K562 (cell line): ENCODE measurements at regions not wholly inside any gene's neighbourhood (a gene's known extent, or its start where the extent isn't known, plus 50 kb on each side); places are given as distances from the start of the nearest gene placed in this dataset.

Experiments
- ATAC-seq: fragments of 200-7000 bp; cut with Tn5 transposase; 3 replicates; pipeline ENCODE4 v1.9.1; 2020; ENCODE audit warnings: moderate library complexity
- BruUV-seq: library from RNA; stranded (reverse); fragments of 400-500 nt; replicated peaks from 2 replicates; lab custom pipeline; 2021; lab: Mats Ljungman, UMichigan
- CTCF ChIA-PET: fragments of 300-600 bp; formaldehyde crosslinking; extraction: SDS; loops from one replicate; lab custom pipeline; 2021; ENCODE audit warnings: low intra/inter-chr PET ratio; lab: Yijun Ruan, JAX
- POLR2A ChIA-PET: fragments of 300-600, 350-650 bp; sonication (Branson Sonifier 250); formaldehyde crosslinking; extraction: SDS; loops from one replicate; lab custom pipeline; 2021; ENCODE audit warnings: antibody characterized with exemption, inconsistent platforms; lab: Yijun Ruan, JAX
- DNase-seq, 4 experiments: peaks; one replicate each; pipeline versions ENCODE4 v3.0.0 to v3.0.0-alpha.2; 2011 to 2018; ENCODE audit warnings: low spot score in 3 of 4, mixed read lengths in 3 of 4; ENCODE audit errors: extremely low read depth in 1 of 4
- FAIRE-seq: peaks from 2 replicates; lab custom pipeline; 2011; peaks lifted over from hg19 to GRCh38; lab: Jason Lieb, UNC
- H2AFZ ChIP-seq: 2 replicates; pipeline ENCODE4 v1.6.0; 2011; ENCODE audit warnings: low read depth, low read length, control low read depth, inconsistent platforms
- H3K27ac ChIP-seq: fragments of 200-600 bp; 3 replicates; pipeline ENCODE4 v1.8.0; 2011; ENCODE audit warnings: low read depth, mild to moderate bottlenecking, control low read depth, inconsistent platforms, low read length, moderate library complexity, mixed read lengths; ENCODE audit errors: extremely low read depth
- H3K27me3 ChIP-seq, 2 experiments: fragments of 300-600 bp in 1 of 2; 2 replicates in 1 of 2; 3 replicates in 1 of 2; pipeline versions ENCODE4 v1.6.0 to v1.8.0; 2011; ENCODE audit warnings: inconsistent platforms in 2 of 2, low read length in 2 of 2, mild to moderate bottlenecking in 1 of 2, mixed read lengths in 1 of 2, moderate library complexity in 1 of 2; ENCODE audit not compliant: control insufficient read depth in 2 of 2, insufficient read depth in 2 of 2
- H3K36me3 ChIP-seq: fragments of 300-600 bp; 3 replicates; pipeline ENCODE4 v1.8.0; 2011; ENCODE audit warnings: mild to moderate bottlenecking, low read length, inconsistent platforms; ENCODE audit not compliant: control insufficient read depth, insufficient read depth
- H3K4me1 ChIP-seq, 2 experiments: fragments of 200-600 bp in 1 of 2; replicated peaks in 1 of 2; 2 replicates in 1 of 2; 3 replicates in 1 of 2; pipeline versions ENCODE4 v1.5.1 to v1.8.0; 2011; ENCODE audit warnings: inconsistent platforms in 2 of 2, low read length in 2 of 2, mild to moderate bottlenecking in 1 of 2, mixed read lengths in 1 of 2, moderate library complexity in 1 of 2; ENCODE audit not compliant: control insufficient read depth in 2 of 2, insufficient read depth in 2 of 2
- H3K4me2 ChIP-seq: 2 replicates; pipeline ENCODE4 v1.6.1; 2011; ENCODE audit warnings: low read length, control low read depth, inconsistent platforms, mixed read lengths; ENCODE audit not compliant: insufficient read depth
- H3K4me3 ChIP-seq: fragments of 200-600 bp; sonication (generic), shearing (Covaris generic); 2 replicates; pipeline ENCODE4 v1.5.1; 2016; ENCODE audit warnings: control low read depth, inconsistent platforms
- H3K79me2 ChIP-seq: fragments of 200-600 bp; 3 replicates; pipeline ENCODE4 v1.8.0; 2011; ENCODE audit warnings: low read length, inconsistent platforms; ENCODE audit not compliant: control insufficient read depth, insufficient read depth
- H3K9ac ChIP-seq, 2 experiments: 2 replicates each; pipeline versions ENCODE4 v1.6.0 to v1.6.1; 2011; ENCODE audit warnings: low read depth in 2 of 2, low read length in 2 of 2, control low read depth in 1 of 2, inconsistent platforms in 1 of 2, mild to moderate bottlenecking in 1 of 2, mixed read lengths in 1 of 2; ENCODE audit not compliant: insufficient read depth in 1 of 2
- H3K9me1 ChIP-seq: one replicate; pipeline ENCODE4 v1.6.0; 2011; ENCODE audit warnings: inconsistent platforms, mild to moderate bottlenecking, low read length, moderate library complexity; ENCODE audit not compliant: control insufficient read depth, insufficient read depth
- H3K9me3 ChIP-seq: replicated peaks from 2 replicates; pipeline ENCODE4 v1.5.1; 2011; ENCODE audit warnings: low read depth, low read length, inconsistent platforms; ENCODE audit not compliant: control insufficient read depth, insufficient read depth
- H4K20me1 ChIP-seq: replicated peaks from 2 replicates; pipeline ENCODE4 v1.6.1; 2011; ENCODE audit warnings: low read length, inconsistent platforms, mixed read lengths; ENCODE audit not compliant: control insufficient read depth, insufficient read depth
- ATF7 ChIP-seq: fragments of 450-650 bp; IDR thresholded peaks from 2 replicates; pipeline ENCODE4 v1.7.1; 2014; ENCODE audit warnings: mild to moderate bottlenecking, moderate library complexity
- C11orf30 ChIP-seq: fragments of 450-650 bp; IDR thresholded peaks from 2 replicates; pipeline ENCODE4 v1.6.1; 2016; ENCODE audit warnings: low read depth, mild to moderate bottlenecking
- CBX8 ChIP-seq: fragments of 200-600 bp; sonication (generic); IDR thresholded peaks from 2 replicates; pipeline ENCODE4 v1.6.1; 2012; ENCODE audit warnings: borderline replicate concordance, mixed run types, low read depth, mild to moderate bottlenecking, moderate library complexity, mixed read lengths, low read length, control low read depth, inconsistent platforms; ENCODE audit not compliant: poor library complexity, severe bottlenecking; ENCODE audit errors: extremely low read depth
- E2F3 ChIP-seq: fragments of 250-450 bp; sonication (Bioruptor Pico); IDR thresholded peaks from 2 replicates; pipeline ENCODE4 v1.4.0; 2020; ENCODE audit warnings: mild to moderate bottlenecking
- EHMT2 ChIP-seq: fragments of 450-650 bp; IDR thresholded peaks from 2 replicates; pipeline ENCODE4 v1.6.1; 2018; ENCODE audit warnings: antibody characterized with exemption
- HES1 ChIP-seq: fragments of 450-650 bp; IDR thresholded peaks from 2 replicates; pipeline ENCODE4 v1.6.1; 2016; ENCODE audit warnings: low read depth, mild to moderate bottlenecking, moderate library complexity
- HNRNPL ChIP-seq: fragments of 200-400 bp; formaldehyde crosslinking; IDR thresholded peaks from 2 replicates; pipeline ENCODE4 v1.6.1; 2017; ENCODE audit warnings: low read depth, mild to moderate bottlenecking, low read length
- MAFG ChIP-seq: fragments of 450-650 bp; conservative IDR thresholded peaks from 2 replicates; pipeline ENCODE4 v1.6.1; 2016; ENCODE audit warnings: missing genetic modification characterization, missing compliant biosample characterization
- MEF2D ChIP-seq: conservative IDR thresholded peaks from 2 replicates; pipeline ENCODE4 v1.6.1; 2016; ENCODE audit warnings: low read depth, missing genetic modification characterization, missing compliant biosample characterization
- NKRF ChIP-seq: fragments of 450-650 bp; IDR thresholded peaks from 2 replicates; pipeline ENCODE4 v1.6.1; 2016; ENCODE audit warnings: borderline replicate concordance
- PHF21A ChIP-seq: fragments of 450-650 bp; IDR thresholded peaks from 2 replicates; pipeline ENCODE4 v1.6.1; 2017; ENCODE audit warnings: low read depth, borderline replicate concordance
- RHOXF2B ChIP-seq: fragments of 250-450 bp; sonication (Bioruptor Pico); conservative IDR thresholded peaks from 2 replicates; pipeline ENCODE4 v1.5.1; 2021
- SNRNP70 ChIP-seq: fragments of 200-400 bp; formaldehyde crosslinking; optimal IDR thresholded peaks from 2 replicates; pipeline ENCODE3; 2017; ENCODE audit warnings: low read depth, low read length
- ZKSCAN8 ChIP-seq: fragments of 200-800 bp; sonication (Bioruptor generic); IDR thresholded peaks from 2 replicates; pipeline ENCODE4 v1.6.1; 2016; ENCODE audit warnings: missing genetic modification characterization, missing compliant biosample characterization
- ZNF384 ChIP-seq: IDR thresholded peaks from 2 replicates; pipeline ENCODE4 v1.6.1; 2012; ENCODE audit warnings: low read depth, low read length, improper control_type of control experiment
- ZNF75A ChIP-seq: fragments of 450-650 bp; formaldehyde crosslinking; IDR thresholded peaks from 2 replicates; pipeline ENCODE4 v1.4.0; 2020; ENCODE audit warnings: mild to moderate bottlenecking
- WGBS: fragments of 100-300 bp; shearing (Covaris generic); methylation state at CpG from one replicate; pipeline ENCODE4 v1.1.6; 2016; ENCODE audit warnings: low coverage, mixed read lengths; ENCODE audit not compliant: insufficient coverage; ENCODE audit errors: missing lambda C conversion rate; 5-methylcytosine and 5-hydroxymethylcytosine counted together
- in situ Hi-C: fragments of 300-500 bp; cut with MboI; formaldehyde crosslinking; loops from 4 replicates; pipeline ENCODE4 v1.15.0; 2018; ENCODE audit warnings: inconsistent platforms, mixed read lengths
- intact Hi-C: fragments of 100-400 bp; cut with micrococcal nuclease; formaldehyde crosslinking; loops from 2 replicates; pipeline ENCODE4 v1.14.2; 2022

- ChIA-PET POLR2A (no interaction called here), CTCF (no interaction called here)
- BruUV-seq, result no TSS peak
- ATAC-seq (peak; percentile 22), FAIRE-seq (no peak), DNase-seq (no peak)
- H3K9me1 ChIP-seq, result no peaks in the 10 kb centered on the region
- intact Hi-C loops (no loop called here), in situ Hi-C loops (no loop called here)
- H3K4me2 ChIP-seq, result no peak overlapping the region
- H3K27ac ChIP-seq, result no peak overlapping the region
- peaks cover 2 to 4% of the 10 kb centered on the region in 2 experiments; a peak in 2 of 5 replicates for H3K27me3 ChIP-seq
- H3K79me2 ChIP-seq, result no peaks in the 10 kb centered on the region
- H4K20me1 ChIP-seq, result no peaks in the 10 kb centered on the region
- H3K4me3 ChIP-seq, result no peak overlapping the region
- H3K9me3 ChIP-seq, result no peaks in the 10 kb centered on the region
- H2AFZ ChIP-seq, result no peak overlapping the region
- TF ChIP-seq HNRNPL, result no peak
- no peak for TF ChIP-seq MEF2D
- TF ChIP-seq NKRF, result no peak
- no peaks in the 10 kb centered on the region for H3K36me3 ChIP-seq
- H3K4me1 ChIP-seq, result no peaks in the 10 kb centered on the region
- 11% methylated on average over 5 of the region's 5 CpGs for WGBS
- no peak overlapping the region for H3K9ac ChIP-seq
These were observed 54.5 kb upstream of the NOCT start for GRCh38 chr4:138961129-138961528.

- no peak overlapping the region for H3K9ac ChIP-seq
- POLR2A ChIA-PET, result no interaction called here
- no peaks in the 10 kb centered on the region for H3K4me1 ChIP-seq
- no peak for FAIRE-seq
- H3K9me3 ChIP-seq, result no peaks in the 10 kb centered on the region
- H3K36me3 ChIP-seq, result no peaks in the 10 kb centered on the region
- CTCF ChIA-PET, result no interaction called here
- peaks cover 4 to 5% of the 10 kb centered on the region in 2 experiments; a peak in 4 of 5 replicates for H3K27me3 ChIP-seq
- no peaks in the 10 kb centered on the region for H3K9me1 ChIP-seq
- 4% methylated on average over 4 of the region's 4 CpGs for WGBS
- H3K4me2 ChIP-seq, result no peak overlapping the region
- no TSS peak for BruUV-seq
- no peak for ATAC-seq
- intact Hi-C loops, result no loop called here
- H3K79me2 ChIP-seq, result no peaks in the 10 kb centered on the region
- no peaks in the 10 kb centered on the region for H4K20me1 ChIP-seq
- no peak for DNase-seq
- no peak overlapping the region for H3K27ac ChIP-seq
- in situ Hi-C loops, result no loop called here
- no peak overlapping the region for H2AFZ ChIP-seq
- H3K4me3 ChIP-seq, result no peak overlapping the region
- TF ChIP-seq C11orf30, result peak; percentile 93
- peak; percentile 92 for TF ChIP-seq MAFG (tag)
- 0 out of 2 replicates have a peak, but pooled peaks have one; percentile 17 for TF ChIP-seq ZNF384
- TF ChIP-seq E2F3 (CRISPR knock-in tag), result no peak
- peak; percentile 59; the same call in 1 of the 2 replicates for TF ChIP-seq ATF7
- no peak for TF ChIP-seq EHMT2
- TF ChIP-seq PHF21A, result no peak
- no peak for TF ChIP-seq ZKSCAN8
- no peak for TF ChIP-seq CBX8
- TF ChIP-seq HES1, result no peak
- no peak for TF ChIP-seq RHOXF2B (CRISPR knock-in tag)
- TF ChIP-seq SNRNP70, result no peak
- no peak for TF ChIP-seq ZNF75A (CRISPR knock-in tag)
These were observed 55.3 kb upstream of the NOCT start for GRCh38 chr4:138960175-138960710.
